Loucy (cell line): ENCODE measurements at regions not wholly inside any gene's neighbourhood (a gene's known extent, or its start where the extent isn't known, plus 50 kb on each side); places are given as distances from the start of the nearest gene placed in this dataset.
"Not testable (repeated sequence)": the region's sequence is repeated elsewhere in the genome, so short reads cannot be mapped to it uniquely, and the experiment has no call there.

Experiments
- EZH2phosphoT487 ChIP-seq: fragments of 200-600 bp; IDR thresholded peaks from 2 replicates; pipeline ENCODE4 v1.6.1; 2018; ENCODE audit warnings: antibody characterized with exemption, mild to moderate bottlenecking, moderate library complexity, borderline replicate concordance
- TF ChIP-seq, protein P1 (sequence below): fragments of 200-600 bp; sonication (generic); conservative IDR thresholded peaks from 2 replicates; pipeline ENCODE4 v1.5.1; 2014; ENCODE audit warnings: mild to moderate bottlenecking, antibody characterized with exemption, low read length

GRCh38 chr16:31816141-31816540 is 57.5 kb upstream of the ZNF267 start:
- TF ChIP-seq, protein P1, sequence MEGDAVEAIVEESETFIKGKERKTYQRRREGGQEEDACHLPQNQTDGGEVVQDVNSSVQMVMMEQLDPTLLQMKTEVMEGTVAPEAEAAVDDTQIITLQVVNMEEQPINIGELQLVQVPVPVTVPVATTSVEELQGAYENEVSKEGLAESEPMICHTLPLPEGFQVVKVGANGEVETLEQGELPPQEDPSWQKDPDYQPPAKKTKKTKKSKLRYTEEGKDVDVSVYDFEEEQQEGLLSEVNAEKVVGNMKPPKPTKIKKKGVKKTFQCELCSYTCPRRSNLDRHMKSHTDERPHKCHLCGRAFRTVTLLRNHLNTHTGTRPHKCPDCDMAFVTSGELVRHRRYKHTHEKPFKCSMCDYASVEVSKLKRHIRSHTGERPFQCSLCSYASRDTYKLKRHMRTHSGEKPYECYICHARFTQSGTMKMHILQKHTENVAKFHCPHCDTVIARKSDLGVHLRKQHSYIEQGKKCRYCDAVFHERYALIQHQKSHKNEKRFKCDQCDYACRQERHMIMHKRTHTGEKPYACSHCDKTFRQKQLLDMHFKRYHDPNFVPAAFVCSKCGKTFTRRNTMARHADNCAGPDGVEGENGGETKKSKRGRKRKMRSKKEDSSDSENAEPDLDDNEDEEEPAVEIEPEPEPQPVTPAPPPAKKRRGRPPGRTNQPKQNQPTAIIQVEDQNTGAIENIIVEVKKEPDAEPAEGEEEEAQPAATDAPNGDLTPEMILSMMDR: not testable (repeated sequence)
- not testable (repeated sequence) for TF ChIP-seq EZH2phosphoT487
